ENCODE measurements at regions not wholly inside any gene's neighbourhood (a gene's known extent, or its start where the extent isn't known, plus 50 kb on each side); places are given as distances from the start of the nearest gene placed in this dataset.

GRCh38 chr4:71275004-71275403 is 63.8 kb upstream of the SLC4A4 start:
- Histone ChIP-seq H4K20me1 (ENCODE audit: control insufficient read depth, extremely low read depth, insufficient read depth, low read length) (no peaks in the 10 kb centered on the region), H3K27me3 (ENCODE audit: control insufficient read depth, insufficient read depth, low read length) (no peaks in the 10 kb centered on the region)
- no peak for DNase-seq (ENCODE audit: low read depth in 2 of 2)

DNA sequence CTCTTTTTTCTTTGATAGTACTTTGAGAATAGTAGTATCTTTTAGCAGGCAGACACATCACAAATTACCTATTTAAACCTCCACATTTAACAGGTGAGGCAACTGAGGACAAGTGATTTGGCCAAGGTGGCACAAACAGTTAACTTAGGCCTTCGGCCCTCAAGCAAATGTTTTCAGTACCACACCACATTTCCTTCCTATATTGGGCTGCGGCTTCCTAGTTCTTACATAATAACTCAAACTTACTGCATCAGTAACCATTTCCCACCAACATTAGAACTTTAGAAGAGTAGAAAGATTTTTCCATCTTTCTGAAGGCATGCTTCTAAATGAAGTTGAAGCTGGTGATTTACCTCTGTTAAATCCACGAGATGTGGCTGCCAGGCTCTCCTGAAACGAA is 63.2 kb upstream of the SLC4A4 start:
- H4K20me1 ChIP-seq (ENCODE audit: control insufficient read depth, extremely low read depth, insufficient read depth, low read length) = no peaks in the 10 kb centered on the region
- TF ChIP-seq, protein P1, sequence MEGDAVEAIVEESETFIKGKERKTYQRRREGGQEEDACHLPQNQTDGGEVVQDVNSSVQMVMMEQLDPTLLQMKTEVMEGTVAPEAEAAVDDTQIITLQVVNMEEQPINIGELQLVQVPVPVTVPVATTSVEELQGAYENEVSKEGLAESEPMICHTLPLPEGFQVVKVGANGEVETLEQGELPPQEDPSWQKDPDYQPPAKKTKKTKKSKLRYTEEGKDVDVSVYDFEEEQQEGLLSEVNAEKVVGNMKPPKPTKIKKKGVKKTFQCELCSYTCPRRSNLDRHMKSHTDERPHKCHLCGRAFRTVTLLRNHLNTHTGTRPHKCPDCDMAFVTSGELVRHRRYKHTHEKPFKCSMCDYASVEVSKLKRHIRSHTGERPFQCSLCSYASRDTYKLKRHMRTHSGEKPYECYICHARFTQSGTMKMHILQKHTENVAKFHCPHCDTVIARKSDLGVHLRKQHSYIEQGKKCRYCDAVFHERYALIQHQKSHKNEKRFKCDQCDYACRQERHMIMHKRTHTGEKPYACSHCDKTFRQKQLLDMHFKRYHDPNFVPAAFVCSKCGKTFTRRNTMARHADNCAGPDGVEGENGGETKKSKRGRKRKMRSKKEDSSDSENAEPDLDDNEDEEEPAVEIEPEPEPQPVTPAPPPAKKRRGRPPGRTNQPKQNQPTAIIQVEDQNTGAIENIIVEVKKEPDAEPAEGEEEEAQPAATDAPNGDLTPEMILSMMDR (conservative IDR thresholded peaks at IDR 0.05 in 1 of 2, IDR thresholded peaks at IDR 0.05 in 1 of 2; ENCODE audit: low read depth in 1 of 2, low read length in 2 of 2) = no peak
- TF ChIP-seq EZH2 (IDR thresholded peaks at IDR 0.05; ENCODE audit: low read length, missing control alignments) = no peak

More at GRCh38 chr4:71275004-71275403, 63.8 kb upstream of the SLC4A4 start:
- H3K79me2 ChIP-seq (ENCODE audit: control insufficient read depth, insufficient read depth, low read length) = peaks cover 3% of the 10 kb centered on the region
- H3K36me3 ChIP-seq (ENCODE audit: control insufficient read depth, insufficient read depth, low read length) = no peaks in the 10 kb centered on the region
- H3K9ac ChIP-seq (ENCODE audit: insufficient read depth, low read length) = no peak overlapping the region
- H3K4me2 ChIP-seq (ENCODE audit: extremely low read depth, insufficient read depth, low read length) = no peak overlapping the region
- H3K4me3 ChIP-seq (replicated peaks in 1 of 4; ENCODE audit: control extremely low read depth in 1 of 4, insufficient read depth in 1 of 4, low read depth in 3 of 4, low read length in 4 of 4) = no peak overlapping the region
- no peak overlapping the region for H3K27ac ChIP-seq (ENCODE audit: insufficient read depth, low read length)
- H2AFZ ChIP-seq (ENCODE audit: low read length) = no peak overlapping the region
- H3K9me3 ChIP-seq (ENCODE audit: control insufficient read depth, insufficient read depth, low read depth, low read length) = no peaks in the 10 kb centered on the region
- no peak for TF ChIP-seq EZH2 (IDR thresholded peaks at IDR 0.05; ENCODE audit: low read length, missing control alignments)
- TF ChIP-seq, protein P1 (conservative IDR thresholded peaks at IDR 0.05 in 1 of 2, IDR thresholded peaks at IDR 0.05 in 1 of 2; ENCODE audit: low read depth in 1 of 2, low read length in 2 of 2) = no peak
- H3K4me1 ChIP-seq (ENCODE audit: control insufficient read depth, extremely low read depth, insufficient read depth, low read length) = no peaks in the 10 kb centered on the region

GRCh38 chr4:71277353-71277752 is 61.5 kb upstream of the SLC4A4 start:
- H3K27ac ChIP-seq (ENCODE audit: insufficient read depth, low read length) = no peak overlapping the region
- no peak overlapping the region for H3K4me2 ChIP-seq (ENCODE audit: extremely low read depth, insufficient read depth, low read length)
- H3K4me3 ChIP-seq (replicated peaks in 1 of 4; ENCODE audit: control extremely low read depth in 1 of 4, insufficient read depth in 1 of 4, low read depth in 3 of 4, low read length in 4 of 4) = no peak overlapping the region
- TF ChIP-seq, protein P1 (conservative IDR thresholded peaks at IDR 0.05 in 1 of 2, IDR thresholded peaks at IDR 0.05 in 1 of 2; ENCODE audit: low read depth in 1 of 2, low read length in 2 of 2) = no peak
- no peak for TF ChIP-seq EZH2 (IDR thresholded peaks at IDR 0.05; ENCODE audit: low read length, missing control alignments)
- no peak overlapping the region for H3K9ac ChIP-seq (ENCODE audit: insufficient read depth, low read length)
- no peaks in the 10 kb centered on the region for H4K20me1 ChIP-seq (ENCODE audit: control insufficient read depth, extremely low read depth, insufficient read depth, low read length)
- no peak overlapping the region for H2AFZ ChIP-seq (ENCODE audit: low read length)
- no peaks in the 10 kb centered on the region for H3K27me3 ChIP-seq (ENCODE audit: control insufficient read depth, insufficient read depth, low read length)
- H3K36me3 ChIP-seq (ENCODE audit: control insufficient read depth, insufficient read depth, low read length) = no peaks in the 10 kb centered on the region
- H3K9me3 ChIP-seq (ENCODE audit: control insufficient read depth, insufficient read depth, low read depth, low read length) = no peaks in the 10 kb centered on the region
- H3K4me1 ChIP-seq (ENCODE audit: control insufficient read depth, extremely low read depth, insufficient read depth, low read length) = no peaks in the 10 kb centered on the region
- no peaks in the 10 kb centered on the region for H3K79me2 ChIP-seq (ENCODE audit: control insufficient read depth, insufficient read depth, low read length)
- no peak for DNase-seq (ENCODE audit: low read depth in 2 of 2)

More for the DNA sequence above, 63.2 kb upstream of the SLC4A4 start:
- Histone ChIP-seq H3K4me1 (ENCODE audit: control insufficient read depth, extremely low read depth, insufficient read depth, low read length) (no peaks in the 10 kb centered on the region), H3K4me2 (ENCODE audit: extremely low read depth, insufficient read depth, low read length) (no peak overlapping the region), H3K27ac (ENCODE audit: insufficient read depth, low read length) (no peak overlapping the region), H3K9me3 (ENCODE audit: control insufficient read depth, insufficient read depth, low read depth, low read length) (no peaks in the 10 kb centered on the region), H3K36me3 (ENCODE audit: control insufficient read depth, insufficient read depth, low read length) (no peaks in the 10 kb centered on the region), H3K79me2 (ENCODE audit: control insufficient read depth, insufficient read depth, low read length) (peaks cover 3% of the 10 kb centered on the region), H2AFZ (ENCODE audit: low read length) (no peak overlapping the region), H3K27me3 (ENCODE audit: control insufficient read depth, insufficient read depth, low read length) (no peaks in the 10 kb centered on the region), H3K9ac (ENCODE audit: insufficient read depth, low read length) (no peak overlapping the region), H3K4me3 (replicated peaks in 1 of 4; ENCODE audit: control extremely low read depth in 1 of 4, insufficient read depth in 1 of 4, low read depth in 3 of 4, low read length in 4 of 4) (no peak overlapping the region)
- DNase-seq (ENCODE audit: low read depth in 2 of 2) = no peak
